Suprapubic skin (tissue), 4 donors: ENCODE measurements at regions not wholly inside any gene's neighbourhood (a gene's known extent, or its start where the extent isn't known, plus 50 kb on each side); places are given as distances from the start of the nearest gene placed in this dataset.
"Not testable (repeated sequence)": the region's sequence is repeated elsewhere in the genome, so short reads cannot be mapped to it uniquely, and the experiment has no call there.

Source experiments
- DNase-seq, 2 donors: peaks; one replicate each; pipeline ENCODE4 v3.0.0-alpha.2; 2019; ENCODE audit warnings: low spot score in 2 of 2
- H3K27ac ChIP-seq: fragments of 200-600 bp; sonication (generic); one replicate; pipeline ENCODE4 v1.5.1; 2019
- H3K27me3 ChIP-seq: fragments of 200-600 bp; sonication (generic); one replicate; pipeline ENCODE4 v1.5.1; 2019
- H3K36me3 ChIP-seq: fragments of 200-600 bp; sonication (generic); one replicate; pipeline ENCODE4 v1.5.1; 2019
- H3K4me1 ChIP-seq: fragments of 200-600 bp; sonication (generic); one replicate; pipeline ENCODE4 v1.5.1; 2019
- H3K4me3 ChIP-seq: fragments of 200-600 bp; sonication (generic); one replicate; pipeline ENCODE4 v1.5.1; 2019; ENCODE audit warnings: mild to moderate bottlenecking
- H3K9me3 ChIP-seq: fragments of 200-600 bp; sonication (generic); one replicate; pipeline ENCODE4 v1.5.1; 2019
- CTCF ChIP-seq, 2 donors: fragments of 200-600 bp in 1 of 2; fragments of 450-650 bp in 1 of 2; sonication (generic) in 1 of 2; IDR thresholded peaks; one replicate each; pipeline ENCODE4 v1.5.1; 2016 to 2019; ENCODE audit warnings: antibody characterized with exemption in 2 of 2, mild to moderate bottlenecking in 1 of 2, moderate library complexity in 1 of 2
- EP300 ChIP-seq: sonication (generic); formaldehyde crosslinking; IDR thresholded peaks from one replicate; pipeline ENCODE4 v1.6.1; 2017; ENCODE audit warnings: antibody characterized with exemption
- POLR2A ChIP-seq, 2 donors: fragments of 450-650 bp; IDR thresholded peaks; one replicate each; pipeline ENCODE4 v1.6.1; 2017; ENCODE audit warnings: antibody characterized with exemption in 2 of 2, mild to moderate bottlenecking in 2 of 2, moderate library complexity in 2 of 2
- POLR2AphosphoS5 ChIP-seq, 3 donors: sonication (generic); formaldehyde crosslinking; IDR thresholded peaks; one replicate each; pipeline ENCODE4 v1.6.1; 2017; ENCODE audit warnings: antibody characterized with exemption in 3 of 3
- WGBS: methylation state at CpG from one replicate; pipeline ENCODE4 v1.1.5; 2018; 5-methylcytosine and 5-hydroxymethylcytosine counted together

GRCh38 chrX:130467936-130468335 lies 66.1 kb downstream of the RBMX2 start:
- Histone ChIP-seq H3K36me3 (no peaks in the 10 kb centered on the region), H3K27me3 (no peaks in the 10 kb centered on the region), H3K4me1 (no peaks in the 10 kb centered on the region), H3K9me3 (no peaks in the 10 kb centered on the region), H3K4me3 (no peak overlapping the region), H3K27ac (no peak overlapping the region)
- WGBS: 69% methylated on average over 4 of the region's 4 CpGs
- DNase-seq: no peak
- no peak for TF ChIP-seq POLR2A (IDR thresholded peaks at IDR 0.05)
- TF ChIP-seq POLR2AphosphoS5 (IDR thresholded peaks at IDR 0.05): no peak
- TF ChIP-seq EP300: no peak
- TF ChIP-seq CTCF (IDR thresholded peaks at IDR 0.05): no peak

- 60% methylated on average over 3 of the region's 3 CpGs for WGBS
- H3K27ac ChIP-seq: no peak overlapping the region
- H3K36me3 ChIP-seq: no peaks in the 10 kb centered on the region
- H3K27me3 ChIP-seq: no peaks in the 10 kb centered on the region
- H3K4me1 ChIP-seq: no peaks in the 10 kb centered on the region
- no peak overlapping the region for H3K4me3 ChIP-seq
- no peaks in the 10 kb centered on the region for H3K9me3 ChIP-seq
- no peak for DNase-seq
- TF ChIP-seq EP300 (no peak), POLR2AphosphoS5 (IDR thresholded peaks at IDR 0.05) (no peak), POLR2A (IDR thresholded peaks at IDR 0.05) (no peak), CTCF (IDR thresholded peaks at IDR 0.05) (no peak)
Measured at GRCh38 chrX:130468395-130468923, 66.7 kb downstream of the RBMX2 start.

GRCh38 chrX:130482871-130483270 lies 81.1 kb downstream of the RBMX2 start:
- H3K27ac ChIP-seq: no peak overlapping the region
- WGBS: 79% methylated on average over 2 of the region's 2 CpGs
- no peaks in the 10 kb centered on the region for H3K4me1 ChIP-seq
- H3K9me3 ChIP-seq: no peaks in the 10 kb centered on the region
- H3K4me3 ChIP-seq: no peak overlapping the region
- H3K27me3 ChIP-seq: no peaks in the 10 kb centered on the region
- no peak for DNase-seq
- no peaks in the 10 kb centered on the region for H3K36me3 ChIP-seq
- no peak for TF ChIP-seq CTCF (IDR thresholded peaks at IDR 0.05)
- no peak for TF ChIP-seq POLR2A (IDR thresholded peaks at IDR 0.05)
- no peak for TF ChIP-seq POLR2AphosphoS5 (IDR thresholded peaks at IDR 0.05)
- TF ChIP-seq EP300: no peak

- no peaks in the 10 kb centered on the region for H3K4me1 ChIP-seq
- no peaks in the 10 kb centered on the region for H3K9me3 ChIP-seq
- H3K27ac ChIP-seq: no peak overlapping the region
- no peaks in the 10 kb centered on the region for H3K27me3 ChIP-seq
- no peaks in the 10 kb centered on the region for H3K36me3 ChIP-seq
- TF ChIP-seq POLR2A (IDR thresholded peaks at IDR 0.05) (no peak), CTCF (IDR thresholded peaks at IDR 0.05) (no peak), POLR2AphosphoS5 (IDR thresholded peaks at IDR 0.05) (no peak), EP300 (no peak)
- H3K4me3 ChIP-seq: no peak overlapping the region
- DNase-seq: no peak
- 41% methylated on average over 1 of the region's 1 CpG for WGBS
Measured at GRCh38 chrX:130485870-130486269, 84.1 kb downstream of the RBMX2 start.

- not testable (repeated sequence) for H3K27me3 ChIP-seq, H3K4me3 ChIP-seq, H3K9me3 ChIP-seq, H3K36me3 ChIP-seq, H3K4me1 ChIP-seq, DNase-seq, H3K27ac ChIP-seq
- 91% methylated on average over 10 of the region's 10 CpGs for WGBS
Measured at GRCh38 chrX:130495502-130495901, 93.7 kb downstream of the RBMX2 start.

GRCh38 chrX:130497531-130497930 lies 95.7 kb downstream of the RBMX2 start:
- no peak for DNase-seq
- Histone ChIP-seq H3K9me3 (no peaks in the 10 kb centered on the region), H3K4me3 (no peak overlapping the region), H3K27ac (no peak overlapping the region), H3K4me1 (no peaks in the 10 kb centered on the region), H3K36me3 (no peaks in the 10 kb centered on the region), H3K27me3 (no peaks in the 10 kb centered on the region)
- no peak for TF ChIP-seq CTCF (IDR thresholded peaks at IDR 0.05)
- no peak for TF ChIP-seq POLR2AphosphoS5 (IDR thresholded peaks at IDR 0.05)
- TF ChIP-seq EP300: no peak
- TF ChIP-seq POLR2A (IDR thresholded peaks at IDR 0.05): no peak
- WGBS: 25% methylated on average over 2 of the region's 2 CpGs
